Stimulated activated CD4-positive, alpha-beta T cell treated with anti-CD3 and anti-CD28 coated beads, Interleukin-2, amount 100 ng/mL, for 48 hours (primary cell): ENCODE measurements at regions not wholly inside any gene's neighbourhood (a gene's known extent, or its start where the extent isn't known, plus 50 kb on each side); places are given as distances from the start of the nearest gene placed in this dataset.

ENCODE experiments used
- DNase-seq, 2 donors: peaks; one replicate each; pipeline ENCODE4 v3.0.0-alpha.2; 2020

DNA sequence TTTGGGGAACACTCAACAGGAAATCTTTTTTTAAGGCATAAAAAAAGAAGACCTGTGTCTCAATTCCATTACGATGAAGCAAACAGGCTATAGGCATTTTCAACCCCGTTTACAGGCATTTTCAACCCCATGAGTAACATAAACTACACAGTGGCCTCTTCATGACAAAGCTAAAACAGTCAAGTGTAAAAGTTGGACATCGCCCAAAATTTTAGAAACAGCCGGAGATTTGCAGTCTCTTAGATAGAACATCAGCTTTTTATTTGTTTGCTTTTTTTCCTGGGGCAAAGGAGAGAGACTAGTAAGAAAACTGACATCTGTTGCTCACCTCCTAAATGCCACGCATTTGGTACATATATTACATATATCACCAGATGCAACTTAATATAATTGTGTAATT is 173.7 kb downstream of the CMPK2 start:
- DNase-seq: no peak

DNA sequence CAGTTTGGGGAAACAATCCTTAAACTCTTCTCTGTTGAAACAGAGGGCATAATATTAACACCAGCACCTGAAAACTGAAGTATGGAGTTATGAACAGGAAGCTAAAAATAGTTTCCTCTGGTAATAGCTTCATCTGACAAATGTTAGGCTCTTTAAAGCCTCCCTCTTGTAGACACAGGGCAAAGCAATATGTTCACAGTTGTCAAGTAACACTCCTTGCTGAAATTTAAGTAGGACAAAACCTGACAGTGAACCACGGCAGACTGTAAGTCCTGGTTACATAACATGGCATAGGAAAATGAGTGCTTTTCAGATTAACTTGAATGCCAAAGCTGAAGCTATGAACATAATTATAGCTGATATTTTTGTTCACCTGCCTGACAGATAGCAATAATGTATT is 172.9 kb downstream of the CMPK2 start:
- DNase-seq: no peak

DNA sequence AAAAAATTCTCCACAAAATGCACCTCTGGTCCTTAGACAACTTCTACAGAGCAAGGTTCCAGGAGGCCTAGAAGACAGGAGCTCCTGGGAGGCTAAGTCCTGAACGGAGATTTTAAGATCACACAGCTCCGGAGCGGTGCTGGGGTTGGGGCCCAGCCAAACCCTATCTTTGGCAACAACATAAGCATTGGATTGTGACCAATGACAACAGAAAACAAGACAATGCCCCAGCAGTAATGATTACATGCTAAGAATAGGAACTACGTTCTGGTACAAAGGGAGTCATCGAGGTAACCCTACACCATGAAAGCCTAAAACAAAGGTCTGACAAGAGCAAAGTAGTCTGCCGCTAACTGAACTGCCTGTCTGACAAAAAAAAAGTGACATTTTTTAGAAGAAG is 171.2 kb downstream of the CMPK2 start:
- no peak for DNase-seq

DNA sequence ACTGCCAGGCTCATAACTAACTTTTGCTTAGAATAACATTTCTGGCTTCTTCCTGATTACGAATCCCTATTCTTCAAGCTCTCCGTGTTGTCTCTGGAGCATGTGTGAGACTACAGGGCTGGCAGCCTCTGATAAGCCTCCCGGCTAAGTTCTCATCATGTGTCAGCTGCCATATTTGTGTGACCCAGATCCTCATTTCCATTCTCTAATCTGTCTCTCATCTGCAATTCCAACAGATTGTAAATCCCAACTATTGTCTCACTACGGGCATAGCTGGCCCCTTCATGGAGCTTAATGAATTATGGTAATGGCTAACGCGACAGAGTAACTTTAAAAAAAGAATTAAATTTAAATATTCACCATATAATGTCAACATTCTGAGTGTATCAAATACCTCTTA is 165.4 kb downstream of the CMPK2 start:
- DNase-seq: no peak

DNA sequence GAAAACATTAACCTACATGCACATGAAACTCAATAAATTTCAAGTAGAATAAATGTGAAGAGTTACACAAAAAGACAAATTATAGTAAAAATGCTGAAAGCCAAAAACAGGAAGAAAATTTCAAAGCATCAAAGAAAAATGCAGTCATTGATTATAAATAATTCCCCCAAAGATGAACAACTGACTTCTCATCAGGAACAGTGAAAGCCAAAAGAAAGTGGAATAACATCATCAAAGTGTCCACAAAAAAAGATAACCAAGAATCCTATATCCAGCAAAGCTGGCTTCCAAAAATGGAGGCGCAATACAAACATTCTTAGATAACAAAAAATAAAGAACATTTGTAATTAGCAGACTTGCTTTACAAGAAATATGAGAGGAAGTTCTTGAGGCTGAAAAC is 161.6 kb downstream of the CMPK2 start:
- DNase-seq: no peak

DNA sequence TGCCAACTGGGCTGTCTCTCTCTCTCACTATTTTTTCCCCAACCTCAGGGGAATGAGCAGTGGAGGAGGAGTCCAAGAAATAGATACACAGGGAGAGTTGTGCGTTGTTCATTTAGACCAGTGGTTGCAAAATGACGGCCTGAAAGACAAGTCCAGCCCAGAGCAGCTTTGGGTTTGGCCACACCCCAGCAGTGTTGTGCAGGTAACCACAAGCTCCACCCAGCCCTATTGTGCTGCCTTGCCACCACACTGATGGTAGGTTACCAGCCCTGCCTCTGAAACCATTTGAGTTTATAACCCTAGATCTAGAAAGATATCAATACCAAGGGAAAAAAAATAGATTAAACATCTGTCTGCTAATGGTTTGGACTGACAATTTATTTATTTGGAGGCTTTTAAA is 144.3 kb downstream of the CMPK2 start:
- no peak for DNase-seq

DNA sequence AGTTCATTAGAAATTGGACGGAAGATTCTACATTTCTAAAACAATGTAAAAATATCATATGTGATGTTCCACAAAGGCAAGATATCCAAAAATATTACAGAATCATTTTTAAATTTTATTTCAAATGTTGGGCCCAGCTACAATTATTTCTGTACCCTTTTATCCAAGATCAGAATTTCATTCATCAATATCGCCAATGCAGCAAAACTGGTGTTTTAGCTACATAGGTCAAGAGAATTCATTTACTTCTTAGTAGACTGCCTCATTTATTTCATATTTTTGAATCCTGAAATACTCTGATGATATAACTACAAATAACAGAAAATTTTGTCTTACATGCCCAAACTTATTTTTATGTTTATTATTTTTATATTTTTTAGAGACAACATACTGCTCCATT is 143.1 kb downstream of the CMPK2 start:
- no peak for DNase-seq

DNA sequence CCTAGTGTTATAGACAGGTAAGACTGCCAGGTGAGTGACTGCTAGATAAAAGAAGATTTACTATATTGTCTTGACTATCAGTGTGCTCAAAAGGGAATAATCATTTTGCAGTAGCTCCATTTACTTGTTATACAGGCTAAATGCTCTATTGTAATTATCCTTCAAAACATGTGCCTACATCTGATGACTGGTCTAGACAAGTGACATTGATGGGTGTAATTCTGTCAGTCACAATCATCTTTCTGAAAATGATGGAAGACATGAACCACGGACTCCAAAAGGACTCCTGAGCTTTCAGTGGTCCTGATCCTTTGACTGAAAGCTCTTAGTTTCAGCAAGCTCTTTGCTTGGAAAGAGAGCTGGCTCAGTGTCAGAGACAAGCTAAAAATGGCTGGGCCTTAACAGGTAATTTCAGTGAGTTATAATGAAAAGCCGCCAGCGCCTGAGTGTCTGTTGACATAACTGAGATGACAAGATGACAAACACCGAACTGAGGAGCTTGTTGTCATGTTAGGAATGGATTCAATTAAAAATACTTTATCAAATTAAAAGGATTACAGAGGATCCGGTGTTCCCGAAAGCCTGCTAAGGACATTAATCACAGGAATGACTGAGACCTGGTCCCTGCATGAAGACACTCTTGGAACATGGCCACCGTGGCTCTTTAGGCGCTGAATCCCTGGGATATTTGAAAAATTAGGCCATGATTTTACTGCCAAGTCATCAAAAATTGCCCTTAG is 141.7 kb downstream of the CMPK2 start:
- DNase-seq: no peak

DNA sequence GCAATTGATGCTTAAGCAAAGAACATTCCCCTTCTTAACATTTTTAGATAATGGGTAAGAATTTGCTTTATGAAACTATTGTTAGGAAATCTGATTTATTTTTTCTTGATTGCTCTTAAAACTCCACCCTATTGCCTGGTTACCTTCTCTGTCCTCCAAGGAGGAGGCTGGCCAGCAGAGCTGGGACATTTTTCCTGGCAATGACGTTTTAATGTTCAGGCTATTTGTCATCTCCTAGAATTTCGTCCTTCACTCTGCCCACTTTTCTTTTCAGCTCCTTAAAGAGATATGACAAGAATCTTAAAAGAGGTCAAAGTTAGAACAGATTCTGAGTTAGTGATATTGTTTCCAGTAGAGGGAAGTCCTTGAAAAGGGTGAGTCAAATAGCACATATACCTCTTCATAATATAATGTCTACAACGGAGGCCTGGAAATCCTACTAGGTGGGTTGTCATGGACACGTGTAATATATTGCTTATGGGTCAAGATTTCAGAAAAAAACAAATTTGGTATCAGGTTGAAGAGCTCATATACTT is 141.0 kb downstream of the CMPK2 start:
- no peak for DNase-seq

DNA sequence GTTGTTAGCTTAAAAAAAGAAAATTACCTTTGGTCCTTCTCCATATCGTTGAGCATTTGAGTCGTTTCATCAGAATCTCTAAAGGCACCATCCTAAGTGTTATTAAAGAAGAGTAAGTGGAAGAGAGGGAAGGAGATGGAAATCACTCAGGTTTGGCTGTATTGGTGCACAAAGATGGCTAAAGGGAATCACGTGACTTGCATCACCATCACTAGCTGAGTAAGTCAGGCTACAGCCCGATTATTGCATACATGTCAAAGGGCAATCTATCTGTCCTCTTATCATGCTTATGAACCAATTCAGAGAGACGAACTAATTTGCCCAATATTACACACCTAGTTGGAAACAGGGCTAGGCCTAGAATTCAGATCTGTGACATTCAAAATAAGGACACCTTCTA is 137.6 kb downstream of the CMPK2 start:
- DNase-seq: no peak

DNA sequence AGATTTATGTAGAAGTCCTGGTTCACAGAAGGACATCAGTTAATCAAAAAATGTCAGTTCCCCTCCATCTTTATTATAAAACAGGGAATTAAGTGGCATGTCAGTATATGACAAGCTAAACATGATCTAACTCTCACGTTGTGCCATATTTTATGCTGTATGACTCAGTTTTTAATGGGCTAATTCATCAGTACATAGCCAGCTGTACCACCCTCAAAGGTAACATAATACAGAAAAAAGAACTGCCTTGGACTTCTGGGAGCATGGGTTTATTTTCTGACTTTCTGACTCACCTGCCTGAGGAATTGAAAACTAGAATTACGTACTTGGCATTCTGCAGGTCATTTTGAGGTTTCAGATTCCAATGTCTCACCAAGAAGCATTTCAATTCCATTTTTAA is 135.7 kb downstream of the CMPK2 start:
- no peak for DNase-seq

DNA sequence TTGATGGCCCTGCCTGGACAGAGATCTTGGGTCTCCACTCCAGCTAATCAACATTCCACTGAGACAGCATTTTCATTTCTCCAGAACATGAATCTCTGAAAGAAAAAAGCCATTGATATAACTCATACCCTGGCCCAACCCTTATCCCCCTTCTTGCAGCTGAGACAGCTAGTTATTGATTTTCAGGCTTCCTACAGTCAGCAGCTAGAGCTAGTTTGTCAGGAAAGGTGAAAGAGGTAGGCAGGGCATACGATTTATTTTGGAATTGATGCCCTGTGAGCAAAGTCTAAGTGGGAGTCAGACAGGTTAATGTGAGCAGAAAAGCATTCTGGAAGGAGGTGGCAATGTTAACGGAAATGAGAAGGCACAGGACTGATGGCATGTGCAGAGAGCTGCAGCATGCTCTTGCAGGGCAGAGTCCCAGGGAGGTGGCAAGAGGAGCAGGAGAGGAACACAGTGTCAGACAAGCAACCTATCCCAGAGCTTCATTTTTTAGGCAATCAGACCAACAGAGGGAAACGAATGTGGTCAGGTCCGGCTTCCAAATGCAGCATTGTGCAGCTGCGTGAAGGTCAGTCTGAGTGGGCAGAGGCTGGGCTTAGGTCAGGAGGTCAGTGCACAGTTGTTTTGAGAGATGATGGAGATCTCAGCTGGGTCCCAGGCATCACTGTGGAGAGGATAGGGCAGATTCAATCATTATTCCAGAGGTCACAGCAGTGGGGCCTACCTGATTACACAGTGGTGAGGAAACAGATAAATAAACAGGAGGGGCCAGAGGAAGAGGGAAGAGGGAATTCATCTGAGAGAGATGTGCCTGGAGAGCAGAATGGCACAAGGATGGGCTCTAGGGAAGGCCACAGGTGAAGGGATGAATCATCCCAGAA is 134.8 kb downstream of the CMPK2 start:
- no peak for DNase-seq

DNA sequence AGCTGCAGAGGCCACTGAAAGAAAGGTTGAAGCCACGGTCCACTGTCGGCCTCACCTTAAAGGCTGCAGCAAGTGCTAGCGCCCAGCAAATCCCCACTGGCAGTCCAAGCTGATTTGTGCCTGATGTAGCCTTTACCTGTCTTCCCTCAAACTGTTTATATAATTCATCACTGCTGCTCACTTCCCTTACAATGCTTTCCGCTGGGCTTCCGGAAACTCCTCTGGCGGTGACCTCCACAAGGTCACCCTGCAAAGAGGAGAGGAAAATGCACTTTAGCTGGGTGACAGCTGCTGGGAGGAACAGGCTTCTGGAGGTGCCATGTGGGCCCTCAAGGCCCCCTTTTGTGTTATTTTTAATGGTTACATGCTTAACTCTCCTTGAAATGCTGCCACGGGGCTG is 126.2 kb downstream of the CMPK2 start:
- no peak for DNase-seq

DNA sequence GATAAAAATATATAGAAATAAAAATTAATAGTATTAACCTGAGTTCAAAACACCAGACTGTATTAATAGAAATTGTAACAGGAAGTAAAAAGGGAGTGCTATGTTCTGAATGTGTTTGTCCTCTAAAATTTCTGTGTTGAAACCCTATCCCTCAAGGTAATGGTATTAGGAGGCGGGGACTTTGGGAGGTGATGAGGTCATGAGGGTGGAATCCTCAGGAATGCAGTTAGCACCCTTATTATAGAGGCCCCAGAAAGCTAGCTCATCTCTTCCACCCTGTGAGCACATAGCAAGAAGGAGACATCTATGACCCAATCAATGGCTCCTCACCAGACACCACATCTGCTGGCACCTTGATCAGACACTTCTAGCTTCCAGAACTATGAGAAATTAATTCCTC is 124.5 kb downstream of the CMPK2 start:
- no peak for DNase-seq

DNA sequence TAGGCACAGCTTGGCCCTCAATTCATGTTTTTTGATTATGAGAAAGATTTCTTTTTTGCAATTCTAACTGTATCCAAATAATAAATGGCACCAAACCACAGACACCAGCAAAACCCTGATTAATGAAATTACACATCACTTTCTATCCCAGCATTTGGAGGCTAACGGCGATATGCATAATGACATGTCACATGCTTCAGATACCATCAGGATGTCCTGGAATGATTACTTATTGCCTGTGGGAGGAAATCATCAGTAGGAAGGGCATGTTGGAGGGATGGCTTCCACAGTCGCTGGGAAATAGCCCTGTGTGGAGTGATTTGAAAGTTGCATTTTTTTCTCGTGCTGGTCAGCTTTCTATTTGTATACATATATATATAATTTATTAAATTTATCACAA is 121.7 kb downstream of the CMPK2 start:
- DNase-seq: no peak

DNA sequence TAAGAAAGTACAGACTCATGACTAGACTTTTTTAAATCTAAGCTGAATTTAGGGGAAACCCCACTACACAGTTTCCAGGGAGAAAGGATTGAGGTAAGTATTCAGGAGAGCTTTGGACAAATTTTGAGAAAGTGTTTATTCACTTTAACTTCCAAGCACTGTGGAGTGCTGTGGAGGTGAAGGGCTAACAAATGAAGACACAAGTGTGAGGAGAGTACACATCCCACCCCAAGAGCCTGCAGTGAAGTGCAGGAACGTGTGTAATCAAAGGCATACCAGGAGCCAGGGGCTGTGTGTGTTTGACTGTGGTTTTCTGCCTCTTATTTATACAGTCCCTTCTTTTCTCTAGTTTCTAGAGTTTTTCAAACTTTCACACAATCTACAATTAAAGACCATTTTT is 118.3 kb downstream of the CMPK2 start:
- DNase-seq: no peak

DNA sequence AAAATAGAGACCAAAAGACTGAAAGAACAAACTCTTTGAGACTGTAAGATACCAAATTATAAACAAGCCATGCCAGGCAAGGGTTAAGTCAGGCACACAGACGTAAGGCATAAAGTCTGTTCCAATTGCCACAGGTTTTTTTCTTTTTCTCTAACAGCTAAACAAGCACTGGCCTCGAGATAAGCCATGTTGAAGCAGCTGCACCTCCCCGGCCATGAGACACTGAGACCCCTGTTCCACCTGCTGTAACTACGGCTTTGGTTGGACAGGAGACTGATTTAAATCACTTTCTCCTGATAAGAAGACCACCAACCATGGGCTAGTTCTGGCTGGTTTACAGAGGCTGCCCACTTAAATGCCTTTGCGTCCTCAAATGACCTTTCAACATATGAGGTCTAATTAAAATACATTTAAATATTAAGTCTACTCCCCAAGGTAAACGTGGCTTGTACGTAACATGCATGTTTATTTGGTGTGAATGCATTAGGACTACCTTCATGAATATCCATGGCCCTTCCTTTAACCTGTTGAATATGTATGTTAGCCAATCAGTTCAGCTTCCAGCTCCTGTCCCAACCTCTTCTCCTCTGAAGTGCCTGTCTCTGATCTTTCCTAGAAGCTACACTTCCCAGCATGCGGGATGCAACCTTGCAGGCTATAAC is 117.2 kb downstream of the CMPK2 start:
- no peak for DNase-seq

DNA sequence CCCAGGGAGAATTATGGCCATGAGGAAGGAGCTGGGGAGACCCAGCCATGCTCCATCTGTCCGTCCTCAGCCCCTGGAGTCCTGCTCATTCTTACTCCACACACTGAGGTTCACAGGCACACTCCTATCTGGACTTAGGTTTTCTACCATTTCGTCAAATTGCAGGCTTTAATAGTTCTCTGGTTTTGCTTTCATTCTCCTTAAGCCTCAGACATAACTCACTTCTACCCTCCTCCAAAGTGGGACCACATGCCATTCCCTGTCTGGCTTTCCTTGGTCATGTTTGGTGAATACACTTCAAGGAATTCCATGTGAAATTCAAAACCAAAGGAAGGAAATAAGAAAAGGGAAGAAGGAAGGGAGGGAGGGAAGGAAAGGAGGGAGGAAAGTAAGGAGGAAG is 115.7 kb downstream of the CMPK2 start:
- DNase-seq: no peak

DNA sequence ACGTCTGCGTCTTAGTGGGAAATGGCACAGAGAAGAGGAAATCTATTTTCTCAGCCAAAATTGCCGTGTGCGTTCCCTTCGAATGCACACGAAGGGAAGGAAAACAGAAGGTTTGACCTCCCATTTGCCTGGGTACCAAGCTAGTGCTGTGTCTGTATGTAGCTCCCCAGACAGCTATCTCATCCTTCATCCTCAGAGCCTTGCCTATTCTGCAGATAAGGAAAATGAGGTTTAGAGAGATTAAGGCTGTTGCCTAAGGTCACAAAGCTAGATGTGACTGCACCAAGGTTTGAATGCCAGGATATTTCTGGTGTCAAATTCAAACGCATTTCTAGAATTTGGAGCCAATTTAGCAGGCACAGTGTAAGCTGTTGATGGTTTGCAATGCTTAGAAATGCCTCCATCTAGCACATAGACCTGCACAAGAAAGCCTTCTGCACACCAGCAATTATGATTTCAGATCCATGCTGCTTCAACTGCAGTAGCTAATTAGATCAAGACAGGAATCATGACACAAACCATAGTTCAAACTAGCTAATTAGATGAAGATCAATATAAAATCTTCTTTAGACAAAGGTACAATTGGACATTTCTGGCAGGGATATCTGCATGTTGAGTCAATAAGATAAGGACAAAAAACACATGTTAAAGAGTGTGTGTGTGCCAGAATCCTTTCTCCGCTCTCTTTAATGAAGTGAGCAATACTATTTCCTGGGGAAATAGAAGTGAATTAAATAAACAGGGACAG is 115.1 kb downstream of the CMPK2 start:
- DNase-seq: no peak

DNA sequence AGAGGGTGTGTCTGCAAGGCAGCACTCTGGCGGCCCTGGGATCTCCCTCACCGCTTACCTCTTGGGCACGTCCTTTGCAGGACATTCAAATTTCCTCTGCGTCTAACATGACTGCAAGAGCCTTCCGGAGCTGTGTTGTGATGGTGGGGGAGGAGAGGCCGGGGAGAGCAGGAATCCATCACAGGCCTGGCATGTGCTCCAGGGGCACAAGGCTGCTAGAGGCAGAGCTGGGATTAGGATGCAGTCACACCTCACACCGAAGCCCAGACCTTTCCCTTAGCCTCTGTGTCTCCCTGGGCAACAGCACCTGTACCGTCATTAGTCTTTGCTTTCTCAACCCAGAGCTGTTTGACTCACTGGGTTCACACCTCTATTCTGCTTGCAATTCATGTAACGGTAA is 111.3 kb downstream of the CMPK2 start:
- no peak for DNase-seq

DNA sequence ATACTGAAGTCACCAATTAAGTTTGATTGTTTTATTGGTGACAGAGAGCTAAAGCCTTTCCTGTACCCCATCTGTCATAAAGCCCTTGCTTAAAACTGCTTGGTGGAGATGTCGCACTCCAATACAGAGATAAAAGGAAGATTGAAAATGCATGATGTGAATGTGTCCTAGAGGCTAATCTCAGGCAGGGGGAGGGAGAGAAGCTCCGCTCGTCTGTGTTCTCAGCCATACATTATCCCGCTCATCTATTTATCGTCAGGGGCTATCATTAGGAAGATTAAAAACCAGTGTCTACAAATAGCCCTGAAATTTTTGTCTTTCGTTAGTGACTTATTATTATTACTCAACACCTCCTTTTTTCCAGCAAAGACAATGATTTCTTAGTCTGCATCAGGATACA is 110.3 kb downstream of the CMPK2 start:
- DNase-seq: no peak

DNA sequence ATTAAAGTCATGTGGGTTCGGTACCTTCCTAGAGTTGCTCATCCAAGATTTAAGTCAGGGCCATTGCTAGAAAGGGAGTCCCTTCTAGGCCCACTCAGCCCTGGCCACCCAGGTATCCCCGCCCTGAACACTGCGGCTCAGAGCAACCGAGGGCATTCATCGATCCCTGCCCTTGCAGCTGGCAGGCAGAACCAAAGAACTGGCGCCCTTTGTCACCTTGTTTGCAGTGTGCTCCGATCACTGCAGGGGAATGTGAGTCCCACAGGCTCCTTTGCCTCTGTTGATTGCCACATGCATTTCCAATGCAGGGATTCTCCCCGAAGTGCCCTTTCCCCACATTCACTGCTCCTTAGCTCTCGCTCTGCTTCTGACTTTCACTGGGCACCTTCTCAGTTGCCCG is 108.5 kb downstream of the CMPK2 start:
- no peak for DNase-seq

DNA sequence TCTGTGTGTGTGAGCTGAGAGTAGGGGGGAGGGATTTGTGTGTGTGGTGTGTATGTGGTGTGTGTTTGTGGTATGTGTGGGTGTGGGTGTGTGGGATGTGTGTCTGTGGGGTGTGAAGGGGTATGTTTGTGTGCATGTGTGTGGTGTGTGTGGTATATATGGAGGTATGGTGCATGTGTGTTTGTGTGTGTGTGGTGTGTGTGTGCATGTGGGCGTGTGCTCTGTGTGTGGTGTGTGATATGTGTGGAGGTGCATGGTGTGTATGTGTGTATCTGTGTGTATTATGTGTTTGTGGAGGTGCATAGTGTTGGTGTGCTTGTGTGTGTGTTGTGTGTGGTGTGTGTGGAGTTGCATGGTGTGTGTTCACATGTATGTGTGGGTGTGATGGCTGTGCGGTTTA is 106.0 kb downstream of the CMPK2 start:
- no peak for DNase-seq
